CD8-positive, alpha-beta memory T cell (primary cell): ENCODE measurements at regions not wholly inside any gene's neighbourhood (a gene's known extent, or its start where the extent isn't known, plus 50 kb on each side); places are given as distances from the start of the nearest gene placed in this dataset.

Experiments
- CTCF ChIA-PET: fragments of 350-600 bp; sonication (Branson Sonifier 250); formaldehyde crosslinking; loops from one replicate; lab custom pipeline; 2021; ENCODE audit warnings: antibody characterized with exemption; lab: Charles Lee
- POLR2A ChIA-PET: fragments of 350-600 bp; sonication (Branson Sonifier 250); formaldehyde crosslinking; loops from one replicate; lab custom pipeline; 2021; ENCODE audit warnings: antibody characterized with exemption; lab: Charles Lee
- DNase-seq, 5 donors: peaks; one replicate each; pipeline versions ENCODE4 v3.0.0 to v3.0.0-alpha.2; 2020 to 2022; ENCODE audit warnings: mixed read lengths in 1 of 5
- H3K27ac ChIP-seq: one replicate; pipeline ENCODE4 v1.7.0; 2013; ENCODE audit warnings: low read depth, mild to moderate bottlenecking, low read length, moderate library complexity
- H3K27me3 ChIP-seq: 2 replicates; pipeline ENCODE4 v1.7.0; 2013; ENCODE audit warnings: low read length, mild to moderate bottlenecking; ENCODE audit not compliant: insufficient read depth, poor library complexity, severe bottlenecking
- H3K36me3 ChIP-seq: 2 replicates; pipeline ENCODE4 v1.7.0; 2013; ENCODE audit warnings: mild to moderate bottlenecking, low read length, moderate library complexity; ENCODE audit not compliant: insufficient read depth
- H3K4me1 ChIP-seq: 2 replicates; pipeline ENCODE4 v1.7.0; 2013; ENCODE audit warnings: mild to moderate bottlenecking, low read length, moderate library complexity; ENCODE audit not compliant: insufficient read depth
- H3K4me3 ChIP-seq: 2 replicates; pipeline ENCODE4 v1.7.0; 2013; ENCODE audit warnings: mild to moderate bottlenecking, low read length
- H3K9me3 ChIP-seq: 2 replicates; pipeline ENCODE4 v1.7.0; 2013; ENCODE audit warnings: mild to moderate bottlenecking, low read length
- H3K27ac Mint-ChIP-seq, 8 donors: one replicate each; pipeline ENCODE4 v1.8.0; 2020 to 2021; ENCODE audit warnings: mixed read lengths in 8 of 8, mild to moderate bottlenecking in 6 of 8, inconsistent platforms in 3 of 8, moderate library complexity in 3 of 8
- H3K27me3 Mint-ChIP-seq, 2 donors: one replicate each; pipeline ENCODE4 v1.8.0; 2020 to 2021; ENCODE audit warnings: mixed read lengths in 2 of 2, mild to moderate bottlenecking in 1 of 2, moderate library complexity in 1 of 2
- H3K36me3 Mint-ChIP-seq, 3 donors: one replicate each; pipeline ENCODE4 v1.8.0; 2020 to 2021; ENCODE audit warnings: mixed read lengths in 3 of 3, inconsistent platforms in 1 of 3, mild to moderate bottlenecking in 1 of 3
- H3K4me1 Mint-ChIP-seq, 3 donors: one replicate each; pipeline ENCODE4 v1.8.0; 2020 to 2021; ENCODE audit warnings: mixed read lengths in 3 of 3, inconsistent platforms in 1 of 3, mild to moderate bottlenecking in 1 of 3
- H3K4me3 Mint-ChIP-seq, 7 donors: one replicate each; pipeline ENCODE4 v1.8.0; 2020 to 2021; ENCODE audit warnings: mixed read lengths in 7 of 7, mild to moderate bottlenecking in 6 of 7, moderate library complexity in 4 of 7, inconsistent platforms in 2 of 7
- H3K9me3 Mint-ChIP-seq, 5 donors: one replicate each; pipeline ENCODE4 v1.8.0; 2020 to 2022; ENCODE audit warnings: mixed read lengths in 5 of 5, mild to moderate bottlenecking in 3 of 5, moderate library complexity in 2 of 5, inconsistent platforms in 1 of 5

DNA sequence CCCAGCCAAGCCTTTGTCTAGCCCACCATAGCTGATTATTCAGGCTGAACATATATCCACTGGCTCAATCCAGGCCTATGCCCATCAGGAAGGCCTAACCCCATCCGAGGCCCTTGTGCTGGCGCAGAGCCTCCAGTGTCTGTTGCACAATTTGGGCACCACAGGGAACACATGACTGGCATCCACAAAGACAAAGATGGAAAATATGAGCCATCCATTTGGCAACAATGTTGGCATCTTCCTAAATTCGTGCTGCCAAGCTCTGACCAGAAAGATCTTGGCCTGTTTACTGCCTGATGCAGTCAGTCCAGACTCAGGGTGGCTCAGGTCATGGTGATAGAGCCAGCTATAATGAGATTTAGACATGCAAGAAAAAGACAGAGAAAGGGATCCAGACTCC lies 233.8 kb downstream of the PIK3R1 start:
- Histone ChIP-seq H3K27me3 (no peaks in the 10 kb centered on the region), H3K4me1 (no peaks in the 10 kb centered on the region), H3K27ac (no peak overlapping the region), H3K9me3 (no peaks in the 10 kb centered on the region), H3K4me3 (no peak overlapping the region), H3K36me3 (no peaks in the 10 kb centered on the region)
- Mint-ChIP-seq H3K36me3 (peaks cover 0 to 2% (median 0%) of the 10 kb centered on the region in 3 donors), H3K4me3 (no peak overlapping the region), H3K9me3 (no peaks in the 10 kb centered on the region), H3K4me1 (peaks cover 7 to 12% (median 7%) of the 10 kb centered on the region in 3 donors), H3K27ac (no peak overlapping the region), H3K27me3 (peaks cover 2 to 3% of the 10 kb centered on the region in 2 donors)
- no peak for DNase-seq
- ChIA-PET POLR2A (no interaction called here), CTCF (interaction anchor here (1.2 kb wide), 1 partner anchor 10 kb away, joined by 3 read pairs; no protein-coding TSS in a partner anchor)

DNA sequence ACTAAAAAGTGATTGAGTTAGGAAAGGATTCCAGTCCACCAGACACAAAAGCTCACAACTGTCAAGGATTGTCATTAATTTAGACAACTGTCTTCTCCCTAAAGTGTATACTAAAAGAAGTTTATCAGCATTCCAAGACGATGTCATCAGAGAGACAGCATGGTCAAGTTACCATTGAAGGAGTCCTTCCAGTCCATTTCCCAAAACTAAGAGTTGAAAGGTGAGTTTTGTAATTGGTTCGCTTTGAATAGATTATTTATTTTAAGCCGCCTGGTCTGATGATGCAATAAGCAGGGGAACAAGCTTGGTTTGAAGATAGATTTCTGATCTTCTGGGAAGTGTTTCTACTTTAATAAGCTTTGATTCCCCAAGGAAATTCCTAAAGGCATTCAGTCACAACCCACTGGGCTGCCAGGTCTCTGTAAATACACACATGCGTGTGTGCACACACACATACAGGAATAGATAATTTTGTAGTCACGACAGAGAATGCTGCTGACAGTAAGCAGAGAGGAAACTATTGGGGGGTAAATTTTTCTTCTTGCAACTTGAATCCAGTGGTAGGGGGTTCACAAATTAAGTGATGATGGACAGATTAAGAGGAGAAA lies 234.8 kb downstream of the PIK3R1 start:
- Histone ChIP-seq H3K27me3 (no peaks in the 10 kb centered on the region), H3K4me1 (no peaks in the 10 kb centered on the region), H3K4me3 (no peak overlapping the region), H3K27ac (no peak overlapping the region), H3K36me3 (no peaks in the 10 kb centered on the region), H3K9me3 (no peaks in the 10 kb centered on the region)
- Mint-ChIP-seq H3K27me3 (peaks cover 2 to 3% of the 10 kb centered on the region in 2 donors), H3K4me1 (peaks cover 7 to 9% (median 7%) of the 10 kb centered on the region in 3 donors), H3K27ac (peak overlapping the region in 2 of 8 donors; percentile 9 to 48), H3K9me3 (no peaks in the 10 kb centered on the region), H3K36me3 (no peaks in the 10 kb centered on the region), H3K4me3 (no peak overlapping the region)
- no peak for DNase-seq
- ChIA-PET POLR2A (interaction anchor here (0.8 kb wide), 1 partner anchor 887 kb away, joined by 3 read pairs; no protein-coding TSS in a partner anchor), CTCF (interaction anchor here (1.2 kb wide), 1 partner anchor 9 kb away, joined by 3 read pairs; no protein-coding TSS in a partner anchor)

GRCh38 chr5:68452286-68452685 lies 236.7 kb downstream of the PIK3R1 start:
- Histone ChIP-seq H3K36me3 (no peaks in the 10 kb centered on the region), H3K27ac (no peak overlapping the region), H3K9me3 (no peaks in the 10 kb centered on the region), H3K4me1 (no peaks in the 10 kb centered on the region), H3K27me3 (no peaks in the 10 kb centered on the region), H3K4me3 (no peak overlapping the region)
- CTCF ChIA-PET = no interaction called here
- Mint-ChIP-seq H3K9me3 (no peaks in the 10 kb centered on the region), H3K4me1 (peaks cover 0 to 4% (median 0%) of the 10 kb centered on the region in 3 donors), H3K27ac (no peak overlapping the region), H3K4me3 (no peak overlapping the region), H3K36me3 (no peaks in the 10 kb centered on the region), H3K27me3 (peaks cover 2 to 3% of the 10 kb centered on the region in 2 donors)
- POLR2A ChIA-PET = no interaction called here
- no peak for DNase-seq

- H3K27me3 ChIP-seq = no peaks in the 10 kb centered on the region
- Mint-ChIP-seq H3K9me3 (no peaks in the 10 kb centered on the region), H3K27me3 (peaks cover under 1% of the 10 kb centered on the region in 2 donors), H3K4me3 (no peak overlapping the region), H3K36me3 (no peaks in the 10 kb centered on the region), H3K27ac (peak overlapping the region in 1 of 8 donors; percentile 56), H3K4me1 (peaks cover 11 to 16% (median 15%) of the 10 kb centered on the region in 3 donors)
- ChIA-PET CTCF (no interaction called here), POLR2A (no interaction called here)
- no peak overlapping the region for H3K27ac ChIP-seq
- no peaks in the 10 kb centered on the region for H3K36me3 ChIP-seq
- no peak for DNase-seq
- H3K4me1 ChIP-seq = peaks cover 6% of the 10 kb centered on the region
- H3K4me3 ChIP-seq = no peak overlapping the region
- H3K9me3 ChIP-seq = no peaks in the 10 kb centered on the region
These were observed 238.6 kb downstream of the PIK3R1 start for GRCh38 chr5:68454172-68454571.

- Mint-ChIP-seq H3K9me3 (no peaks in the 10 kb centered on the region), H3K27me3 (no peaks in the 10 kb centered on the region), H3K4me3 (no peak overlapping the region), H3K36me3 (no peaks in the 10 kb centered on the region), H3K4me1 (peaks cover 11 to 18% (median 16%) of the 10 kb centered on the region in 3 donors), H3K27ac (no peak overlapping the region)
- ChIA-PET POLR2A (interaction anchor here (0.6 kb wide), 1 partner anchor 628 kb away, joined by 6 read pairs; no protein-coding TSS in a partner anchor), CTCF (interaction anchor here (0.9 to 2.1 kb wide), 2 partner anchors 10 to 202 kb away, joined by 3 to 5 read pairs; no protein-coding TSS in a partner anchor)
- Histone ChIP-seq H3K4me1 (peaks cover 6% of the 10 kb centered on the region), H3K36me3 (no peaks in the 10 kb centered on the region), H3K9me3 (no peaks in the 10 kb centered on the region), H3K27me3 (no peaks in the 10 kb centered on the region), H3K4me3 (no peak overlapping the region), H3K27ac (no peak overlapping the region)
- no peak for DNase-seq
These were observed 239.2 kb downstream of the PIK3R1 start for GRCh38 chr5:68454766-68455165.

- no peak for DNase-seq
- no peaks in the 10 kb centered on the region for H3K9me3 ChIP-seq
- Mint-ChIP-seq H3K27me3 (no peaks in the 10 kb centered on the region), H3K36me3 (no peaks in the 10 kb centered on the region), H3K27ac (no peak overlapping the region), H3K4me1 (peaks cover 13 to 22% (median 19%) of the 10 kb centered on the region in 3 donors), H3K4me3 (no peak overlapping the region), H3K9me3 (no peaks in the 10 kb centered on the region)
- no peak overlapping the region for H3K4me3 ChIP-seq
- peaks cover 6% of the 10 kb centered on the region for H3K4me1 ChIP-seq
- H3K27me3 ChIP-seq = no peaks in the 10 kb centered on the region
- H3K27ac ChIP-seq = no peak overlapping the region
- POLR2A ChIA-PET = interaction anchor here (0.6 kb wide), 1 partner anchor 628 kb away, joined by 6 read pairs; no protein-coding TSS in a partner anchor
- H3K36me3 ChIP-seq = no peaks in the 10 kb centered on the region
- CTCF ChIA-PET = interaction anchor here (0.9 to 2.1 kb wide), 2 partner anchors 10 to 202 kb away, joined by 3 to 5 read pairs; no protein-coding TSS in a partner anchor
These were observed 239.7 kb downstream of the PIK3R1 start for GRCh38 chr5:68455216-68455615.

DNA sequence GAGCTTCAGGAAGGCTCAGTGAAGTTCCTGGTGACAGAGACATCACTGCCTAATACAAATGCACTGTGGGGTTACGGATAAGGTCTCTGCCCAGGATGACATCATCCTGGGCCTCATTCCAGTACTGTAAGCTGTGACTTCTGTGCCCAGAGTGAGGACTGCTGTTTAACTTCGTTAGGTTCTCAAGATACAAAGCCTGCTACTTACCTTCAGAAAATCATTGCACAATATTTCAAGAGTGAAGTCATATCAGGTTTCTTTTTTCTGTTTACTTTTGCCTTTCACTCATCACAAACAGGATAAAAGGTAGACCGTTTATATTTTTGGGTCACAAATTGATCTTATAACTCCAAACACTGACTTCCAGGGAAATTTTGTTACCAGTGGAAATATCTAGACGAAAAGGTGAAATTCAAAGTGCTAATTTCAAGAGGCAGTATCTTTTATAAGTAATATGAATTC lies 241.2 kb downstream of the PIK3R1 start:
- H3K4me1 ChIP-seq = peaks cover 6% of the 10 kb centered on the region
- H3K9me3 ChIP-seq = no peaks in the 10 kb centered on the region
- Mint-ChIP-seq H3K27me3 (no peaks in the 10 kb centered on the region), H3K36me3 (no peaks in the 10 kb centered on the region), H3K27ac (no peak overlapping the region), H3K9me3 (no peaks in the 10 kb centered on the region), H3K4me1 (peaks cover 13 to 22% (median 20%) of the 10 kb centered on the region in 3 donors), H3K4me3 (no peak overlapping the region)
- DNase-seq = no peak
- no peaks in the 10 kb centered on the region for H3K27me3 ChIP-seq
- H3K4me3 ChIP-seq = no peak overlapping the region
- H3K36me3 ChIP-seq = no peaks in the 10 kb centered on the region
- CTCF ChIA-PET = interaction anchor here (1.4 to 2.1 kb wide), 3 partner anchors 8 to 170 kb away, joined by 3 to 9 read pairs (median 5); no protein-coding TSS in a partner anchor
- H3K27ac ChIP-seq = no peak overlapping the region
- POLR2A ChIA-PET = no interaction called here

DNA sequence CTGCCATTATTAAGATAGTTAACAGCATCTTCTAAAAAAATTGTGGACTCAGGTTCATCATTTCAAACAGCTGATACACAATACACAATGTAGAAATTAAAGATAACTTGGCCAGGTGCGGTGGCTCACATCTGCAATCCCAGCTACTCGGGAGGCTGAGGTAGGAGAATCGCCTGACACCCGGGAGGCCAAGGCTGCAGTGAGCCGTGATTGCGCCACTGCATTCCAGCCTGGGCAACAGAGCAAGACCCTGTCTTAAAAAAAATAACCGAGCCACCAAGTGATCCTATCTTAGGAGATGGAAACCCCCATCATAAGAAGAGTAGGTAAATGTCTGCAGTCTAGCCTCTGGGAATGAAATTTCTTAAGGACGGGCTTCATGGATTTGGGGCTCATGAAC lies 241.7 kb downstream of the PIK3R1 start:
- Mint-ChIP-seq H3K9me3 (no peaks in the 10 kb centered on the region), H3K4me3 (no peak overlapping the region), H3K36me3 (no peaks in the 10 kb centered on the region), H3K27ac (peak overlapping the region in 1 of 8 donors; percentile 15), H3K4me1 (peaks cover 13 to 22% (median 20%) of the 10 kb centered on the region in 3 donors), H3K27me3 (no peaks in the 10 kb centered on the region)
- Histone ChIP-seq H3K36me3 (no peaks in the 10 kb centered on the region), H3K4me3 (no peak overlapping the region), H3K27ac (no peak overlapping the region), H3K4me1 (peaks cover 6% of the 10 kb centered on the region), H3K9me3 (no peaks in the 10 kb centered on the region), H3K27me3 (no peaks in the 10 kb centered on the region)
- POLR2A ChIA-PET = no interaction called here
- CTCF ChIA-PET = interaction anchor here (1.4 to 1.7 kb wide), 2 partner anchors 18 to 171 kb away, joined by 3 to 9 read pairs; no protein-coding TSS in a partner anchor
- no peak for DNase-seq
